Hematopoietic multipotent progenitor cell (in vitro differentiated cells): ENCODE measurements at regions not wholly inside any gene's neighbourhood (a gene's known extent, or its start where the extent isn't known, plus 50 kb on each side); places are given as distances from the start of the nearest gene placed in this dataset.
A peak's percentile ranks its signal among the peaks of the same experiment; 100 is the strongest.

ENCODE experiments used
- DNase-seq, 3 donors: peaks; one replicate each; pipeline ENCODE4 v3.0.0-alpha.2; 2011 to 2015; ENCODE audit warnings: low read depth in 2 of 3, low spot score in 2 of 3

- DNase-seq, result no peak
Observed at GRCh38 chr2:236861196-236861875, 224.4 kb upstream of the COPS8 start.

- DNase-seq, result no peak
Observed at GRCh38 chr2:236861944-236862343, 223.7 kb upstream of the COPS8 start.

GRCh38 chr2:236862526-236862925, 223.2 kb upstream of the COPS8 start:
- no peak for DNase-seq

- no peak for DNase-seq
Observed at GRCh38 chr2:236862961-236863728, 222.5 kb upstream of the COPS8 start.

GRCh38 chr2:236863729-236864126, 222.0 kb upstream of the COPS8 start:
- no peak for DNase-seq

GRCh38 chr2:236865052-236865451, 220.6 kb upstream of the COPS8 start:
- DNase-seq, result no peak

- peak in 2 of 3 donors; percentile 2 to 20 for DNase-seq
Observed at GRCh38 chr2:236866542-236867340, 218.9 kb upstream of the COPS8 start.

- DNase-seq, result no peak
Observed at GRCh38 chr2:236867441-236868260, 218.0 kb upstream of the COPS8 start.

- DNase-seq, result no peak
Observed at GRCh38 chr2:236870370-236870769, 215.3 kb upstream of the COPS8 start.

GRCh38 chr2:236871500-236872001, 214.1 kb upstream of the COPS8 start:
- DNase-seq, result peak in 2 of 3 donors; percentile 40 to 63

GRCh38 chr2:236872015-236872414, 213.7 kb upstream of the COPS8 start:
- DNase-seq, result no peak

- no peak for DNase-seq
Observed at GRCh38 chr2:236872981-236873380, 212.7 kb upstream of the COPS8 start.

- DNase-seq, result no peak
Observed at GRCh38 chr2:236873636-236874035, 212.1 kb upstream of the COPS8 start.

- no peak for DNase-seq
Observed at GRCh38 chr2:236874866-236875481, 210.7 kb upstream of the COPS8 start.

- DNase-seq, result no peak
Observed at GRCh38 chr2:236875906-236876505, 209.7 kb upstream of the COPS8 start.

- no peak for DNase-seq
Observed at GRCh38 chr2:236876642-236877041, 209.0 kb upstream of the COPS8 start.

GRCh38 chr2:236877972-236878371, 207.7 kb upstream of the COPS8 start:
- no peak for DNase-seq

- DNase-seq, result no peak
Observed at GRCh38 chr2:236879416-236879963, 206.2 kb upstream of the COPS8 start.

- DNase-seq, result no peak
Observed at GRCh38 chr2:236882074-236882473, 203.6 kb upstream of the COPS8 start.
